GM23338 (cell line): ENCODE measurements at regions not wholly inside any gene's neighbourhood (a gene's known extent, or its start where the extent isn't known, plus 50 kb on each side); places are given as distances from the start of the nearest gene placed in this dataset.

Experiments
- ATAC-seq: fragments of 200-7000 bp; cut with Tn5 transposase; 3 replicates; pipeline ENCODE4 v1.9.1; 2020
- DNase-seq: peaks from one replicate; pipeline ENCODE4 v3.0.0-alpha.2; 2015; ENCODE audit warnings: low spot score
- H2AFZ ChIP-seq: fragments of 200-600 bp; sonication (generic); 2 replicates; pipeline ENCODE4 v1.8.0; 2016; ENCODE audit warnings: antibody characterized with exemption, mild to moderate bottlenecking, moderate library complexity
- H3F3A ChIP-seq: fragments of 200-600 bp; sonication (generic); replicated peaks from 2 replicates; pipeline ENCODE4 v1.8.0; 2017; ENCODE audit warnings: antibody characterized with exemption, mixed run types, low read depth
- H3K27ac ChIP-seq: fragments of 200-600 bp; sonication (generic); 2 replicates; pipeline ENCODE4 v1.6.1; 2016; ENCODE audit warnings: low read depth
- H3K27me3 ChIP-seq: fragments of 200-600 bp; sonication (generic); 2 replicates; pipeline ENCODE4 v1.8.0; 2016; ENCODE audit warnings: mild to moderate bottlenecking, mixed run types, moderate library complexity; ENCODE audit not compliant: insufficient read depth
- H3K36me3 ChIP-seq: fragments of 200-600 bp; sonication (generic); 2 replicates; pipeline ENCODE4 v1.8.0; 2016; ENCODE audit warnings: mild to moderate bottlenecking; ENCODE audit not compliant: insufficient read depth
- H3K4me1 ChIP-seq: fragments of 200-600 bp; sonication (generic); 2 replicates; pipeline ENCODE4 v1.8.0; 2016; ENCODE audit warnings: mild to moderate bottlenecking, moderate library complexity; ENCODE audit not compliant: insufficient read depth
- H3K4me2 ChIP-seq: fragments of 200-600 bp; sonication (generic); 2 replicates; pipeline ENCODE4 v1.7.1; 2017; ENCODE audit warnings: mixed run types
- H3K4me3 ChIP-seq: fragments of 200-600 bp; sonication (generic); 2 replicates; pipeline ENCODE4 v1.6.1; 2016; ENCODE audit warnings: mixed run types
- H3K79me2 ChIP-seq: fragments of 200-600 bp; sonication (generic); replicated peaks from 2 replicates; pipeline ENCODE4 v1.8.0; 2017; ENCODE audit warnings: mild to moderate bottlenecking; ENCODE audit not compliant: insufficient read depth
- H3K9me2 ChIP-seq: fragments of 200-600 bp; sonication (generic); 2 replicates; pipeline ENCODE4 v1.8.0; 2017; ENCODE audit not compliant: insufficient read depth
- H4K20me1 ChIP-seq: fragments of 200-600 bp; sonication (generic); replicated peaks from 2 replicates; pipeline ENCODE4 v1.8.0; 2017; ENCODE audit warnings: mild to moderate bottlenecking; ENCODE audit not compliant: insufficient read depth
- H3K27ac Mint-ChIP-seq: 2 replicates; pipeline ENCODE4 v1.8.0; 2020; ENCODE audit warnings: inconsistent platforms, mild to moderate bottlenecking, moderate library complexity, mixed read lengths
- H3K27me3 Mint-ChIP-seq: 3 replicates; pipeline ENCODE4 v1.8.0; 2022; ENCODE audit warnings: low read depth, mild to moderate bottlenecking, moderate library complexity, mixed read lengths, inconsistent platforms; ENCODE audit not compliant: insufficient read depth, poor library complexity
- H3K36me3 Mint-ChIP-seq: 3 replicates; pipeline ENCODE4 v1.8.0; 2021; ENCODE audit warnings: low read depth, mild to moderate bottlenecking, inconsistent platforms, moderate library complexity, mixed read lengths
- H3K4me1 Mint-ChIP-seq: 3 replicates; pipeline ENCODE4 v1.8.0; 2020; ENCODE audit warnings: mild to moderate bottlenecking, inconsistent platforms, mixed read lengths
- H3K4me3 Mint-ChIP-seq: 3 replicates; pipeline ENCODE4 v1.8.0; 2021; ENCODE audit warnings: moderate library complexity, mild to moderate bottlenecking, inconsistent platforms, mixed read lengths
- H3K9me3 Mint-ChIP-seq: 3 replicates; pipeline ENCODE4 v1.8.0; 2020; ENCODE audit warnings: moderate library complexity, mild to moderate bottlenecking, inconsistent platforms, mixed read lengths
- CTCF ChIP-seq, 2 experiments: fragments of 200-600 bp in 1 of 2; sonication (generic) in 1 of 2; conservative IDR thresholded peaks; 2 replicates each; pipeline versions ENCODE4 v1.5.1 to v1.6.1; 2016 to 2017; ENCODE audit warnings: antibody characterized with exemption in 2 of 2, low read depth in 2 of 2, mild to moderate bottlenecking in 2 of 2, moderate library complexity in 1 of 2
- ETS1 ChIP-seq: IDR thresholded peaks from 2 replicates; pipeline ENCODE4 v1.6.1; 2016; ENCODE audit warnings: antibody characterized with exemption
- REST ChIP-seq: IDR thresholded peaks from one replicate; pipeline ENCODE4 v1.6.1; 2018; ENCODE audit warnings: antibody characterized with exemption; ENCODE audit not compliant: unreplicated experiment
- ZNF331 ChIP-seq: fragments of 250-450 bp; sonication (Bioruptor Pico); IDR thresholded peaks from 2 replicates; pipeline ENCODE4 v1.5.0; 2020; ENCODE audit warnings: low read depth, mild to moderate bottlenecking, moderate library complexity
- ZNF462 ChIP-seq: fragments of 250-450 bp; sonication (Bioruptor Pico); IDR thresholded peaks from 2 replicates; pipeline ENCODE4 v1.5.0; 2020; ENCODE audit warnings: mild to moderate bottlenecking, moderate library complexity

GRCh38 chr4:188984518-188984917 lies 845.3 kb downstream of the TRIML1 start:
- Histone ChIP-seq H3K79me2 (no peaks in the 10 kb centered on the region), H3K27me3 (no peaks in the 10 kb centered on the region), H3K36me3 (peaks cover 3% of the 10 kb centered on the region; the same call in 1 of the 2 replicates), H2AFZ (no peak overlapping the region), H3F3A (no peaks in the 10 kb centered on the region), H3K27ac (no peak overlapping the region), H3K4me1 (no peaks in the 10 kb centered on the region), H3K4me3 (no peak overlapping the region), H4K20me1 (no peaks in the 10 kb centered on the region), H3K9me2 (no peaks in the 10 kb centered on the region; the same call in 1 of the 2 replicates), H3K4me2 (no peak overlapping the region)
- no peak overlapping the region for H3K27ac Mint-ChIP-seq
- peaks cover 10% of the 10 kb centered on the region; the same call in 2 of the 3 replicates for H3K9me3 Mint-ChIP-seq
- peaks cover 9% of the 10 kb centered on the region; the same call in 2 of the 3 replicates for H3K36me3 Mint-ChIP-seq
- DNase-seq (no peak), ATAC-seq (no peak)
- no peak overlapping the region for H3K4me3 Mint-ChIP-seq
- TF ChIP-seq ZNF331 (no peak), ETS1 (no peak), CTCF (conservative IDR thresholded peaks at IDR 0.05; ENCODE audit: low read depth in 2 of 2) (no peak), REST (no peak), ZNF462 (CRISPR knock-in tag) (no peak)
- no peaks in the 10 kb centered on the region for H3K27me3 Mint-ChIP-seq
- H3K4me1 Mint-ChIP-seq = no peaks in the 10 kb centered on the region
